ENCODE measurements at regions not wholly inside any gene's neighbourhood (a gene's known extent, or its start where the extent isn't known, plus 50 kb on each side); places are given as distances from the start of the nearest gene placed in this dataset.
"Not testable (repeated sequence)": the region's sequence is repeated elsewhere in the genome, so short reads cannot be mapped to it uniquely, and the experiment has no call there.

- no peak for DNase-seq
Measured at GRCh38 chrX:56343219-56343618, 111.1 kb downstream of the KLF8 start.

- no peak for DNase-seq
Measured at GRCh38 chrX:56343664-56344063, 111.5 kb downstream of the KLF8 start.

- DNase-seq: not testable (repeated sequence)
Measured at GRCh38 chrX:56358145-56358544, 126.0 kb downstream of the KLF8 start.

- not testable (repeated sequence) for DNase-seq
Measured at GRCh38 chrX:56365171-56365570, 133.0 kb downstream of the KLF8 start.

GRCh38 chrX:56366901-56367300 is 134.7 kb downstream of the KLF8 start:
- no peak for DNase-seq

GRCh38 chrX:56368962-56369361 is 136.8 kb downstream of the KLF8 start:
- DNase-seq: no peak

- not testable (repeated sequence) for DNase-seq
Measured at GRCh38 chrX:56379984-56380780, 148.0 kb downstream of the KLF8 start.

GRCh38 chrX:56382278-56382677 is 150.1 kb downstream of the KLF8 start:
- no peak for DNase-seq

GRCh38 chrX:56385336-56385735 is 153.2 kb downstream of the KLF8 start:
- no peak for DNase-seq

GRCh38 chrX:56385960-56386359 is 153.8 kb downstream of the KLF8 start:
- DNase-seq: no peak

- no peak for DNase-seq
Measured at GRCh38 chrX:56397636-56398035, 165.5 kb downstream of the KLF8 start.

- no peak for DNase-seq
Measured at GRCh38 chrX:56402207-56402606, 161.2 kb upstream of the UBQLN2 start.

- DNase-seq: no peak
Measured at GRCh38 chrX:56429581-56429980, 133.8 kb upstream of the UBQLN2 start.

- DNase-seq: not testable (repeated sequence)
Measured at GRCh38 chrX:56451981-56452380, 111.4 kb upstream of the UBQLN2 start.

GRCh38 chrX:56462389-56462788 is 101.0 kb upstream of the UBQLN2 start:
- DNase-seq: no peak

GRCh38 chrX:56468441-56468840 is 95.0 kb upstream of the UBQLN2 start:
- peak; percentile 61 for DNase-seq

- not testable (repeated sequence) for DNase-seq
Measured at GRCh38 chrX:56494923-56495322, 68.5 kb upstream of the UBQLN2 start.

- DNase-seq: no peak
Measured at GRCh38 chrX:56498756-56499155, 64.7 kb upstream of the UBQLN2 start.

- DNase-seq: no peak
Measured at GRCh38 chrX:56499372-56499771, 64.1 kb upstream of the UBQLN2 start.

- no peak for DNase-seq
Measured at GRCh38 chrX:56503941-56504673, 59.3 kb upstream of the UBQLN2 start.

- no peak for DNase-seq
Measured at GRCh38 chrX:56505866-56506265, 57.6 kb upstream of the UBQLN2 start.
